OCI-LY3 (cell line): ENCODE measurements at regions not wholly inside any gene's neighbourhood (a gene's known extent, or its start where the extent isn't known, plus 50 kb on each side); places are given as distances from the start of the nearest gene placed in this dataset.

ENCODE experiments used
- EZH2phosphoT487 ChIP-seq: fragments of 200-600 bp; shearing (Covaris generic); IDR thresholded peaks from 2 replicates; pipeline ENCODE4 v1.6.1; 2018; ENCODE audit warnings: antibody characterized with exemption, mixed run types, low read depth
- TF ChIP-seq, protein P1 (sequence below): fragments of 200-600, 300-600 bp; sonication (generic); IDR thresholded peaks from 2 replicates; pipeline ENCODE4 v1.5.1; 2014; ENCODE audit warnings: antibody characterized with exemption, low read length, low read depth

DNA sequence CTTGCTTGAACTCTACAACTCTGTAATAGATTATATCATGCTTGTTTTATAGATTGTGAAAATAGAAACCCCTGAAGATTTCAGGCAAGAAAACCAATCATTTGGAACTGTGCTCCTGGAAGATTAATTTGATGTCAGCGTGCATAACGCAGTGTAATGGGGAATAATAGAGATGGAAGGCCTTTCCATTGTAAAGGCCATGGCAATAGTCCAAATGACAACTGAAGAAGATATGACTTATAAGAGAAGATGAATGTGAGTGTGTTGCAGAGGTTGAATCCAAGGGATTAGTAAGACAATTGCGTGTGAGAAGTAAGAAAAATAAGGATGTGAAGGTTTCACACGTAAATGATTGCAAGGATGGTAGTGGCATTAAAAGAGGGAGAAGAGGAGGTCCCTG is 285.0 kb downstream of the DUSP10 start:
- TF ChIP-seq, protein P1, sequence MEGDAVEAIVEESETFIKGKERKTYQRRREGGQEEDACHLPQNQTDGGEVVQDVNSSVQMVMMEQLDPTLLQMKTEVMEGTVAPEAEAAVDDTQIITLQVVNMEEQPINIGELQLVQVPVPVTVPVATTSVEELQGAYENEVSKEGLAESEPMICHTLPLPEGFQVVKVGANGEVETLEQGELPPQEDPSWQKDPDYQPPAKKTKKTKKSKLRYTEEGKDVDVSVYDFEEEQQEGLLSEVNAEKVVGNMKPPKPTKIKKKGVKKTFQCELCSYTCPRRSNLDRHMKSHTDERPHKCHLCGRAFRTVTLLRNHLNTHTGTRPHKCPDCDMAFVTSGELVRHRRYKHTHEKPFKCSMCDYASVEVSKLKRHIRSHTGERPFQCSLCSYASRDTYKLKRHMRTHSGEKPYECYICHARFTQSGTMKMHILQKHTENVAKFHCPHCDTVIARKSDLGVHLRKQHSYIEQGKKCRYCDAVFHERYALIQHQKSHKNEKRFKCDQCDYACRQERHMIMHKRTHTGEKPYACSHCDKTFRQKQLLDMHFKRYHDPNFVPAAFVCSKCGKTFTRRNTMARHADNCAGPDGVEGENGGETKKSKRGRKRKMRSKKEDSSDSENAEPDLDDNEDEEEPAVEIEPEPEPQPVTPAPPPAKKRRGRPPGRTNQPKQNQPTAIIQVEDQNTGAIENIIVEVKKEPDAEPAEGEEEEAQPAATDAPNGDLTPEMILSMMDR, result no peak
- TF ChIP-seq EZH2phosphoT487, result no peak
